RWPE1 (cell line): ENCODE measurements at regions not wholly inside any gene's neighbourhood (a gene's known extent, or its start where the extent isn't known, plus 50 kb on each side); places are given as distances from the start of the nearest gene placed in this dataset.

Experiments used
- CTCF ChIA-PET: fragments of 350-600 bp; sonication (Branson Sonifier 250); formaldehyde crosslinking; extraction: SDS; loops from one replicate; lab custom pipeline; 2021; lab: Yijun Ruan, JAX
- POLR2A ChIA-PET: fragments of 400-600 bp; formaldehyde crosslinking; extraction: SDS; loops from one replicate; lab custom pipeline; 2020; ENCODE audit warnings: antibody characterized with exemption; ENCODE audit not compliant: low non-redundant PET; lab: Yijun Ruan, JAX
- DNase-seq: peaks from one replicate; pipeline ENCODE4 v3.0.0; 2012; ENCODE audit warnings: low spot score
- H3K27ac ChIP-seq: fragments of 450-650 bp; 2 replicates; pipeline ENCODE4 v1.5.1; 2017
- CTCF ChIP-seq: fragments of 450-650 bp; conservative IDR thresholded peaks from 2 replicates; pipeline ENCODE4 v1.5.1; 2017; ENCODE audit warnings: low read depth, mild to moderate bottlenecking

GRCh38 chr5:103774721-103775120 lies 212.1 kb upstream of the NUDT12 start:
- ChIA-PET POLR2A (no interaction called here), CTCF (no interaction called here)
- no peak for DNase-seq
- no peak for TF ChIP-seq CTCF
- no peak overlapping the region for H3K27ac ChIP-seq

GRCh38 chr5:103772248-103772647 lies 209.7 kb upstream of the NUDT12 start:
- DNase-seq = no peak
- H3K27ac ChIP-seq = no peak overlapping the region
- POLR2A ChIA-PET = no interaction called here
- no peak for TF ChIP-seq CTCF
- CTCF ChIA-PET = no interaction called here

GRCh38 chr5:103764403-103764802 lies 201.8 kb upstream of the NUDT12 start:
- CTCF ChIA-PET = no interaction called here
- POLR2A ChIA-PET = no interaction called here
- no peak overlapping the region for H3K27ac ChIP-seq
- TF ChIP-seq CTCF = no peak
- no peak for DNase-seq

- TF ChIP-seq CTCF = no peak
- DNase-seq = no peak
- ChIA-PET CTCF (no interaction called here), POLR2A (no interaction called here)
- no peak overlapping the region for H3K27ac ChIP-seq
These were observed 196.4 kb upstream of the NUDT12 start for GRCh38 chr5:103758996-103759395.

DNA sequence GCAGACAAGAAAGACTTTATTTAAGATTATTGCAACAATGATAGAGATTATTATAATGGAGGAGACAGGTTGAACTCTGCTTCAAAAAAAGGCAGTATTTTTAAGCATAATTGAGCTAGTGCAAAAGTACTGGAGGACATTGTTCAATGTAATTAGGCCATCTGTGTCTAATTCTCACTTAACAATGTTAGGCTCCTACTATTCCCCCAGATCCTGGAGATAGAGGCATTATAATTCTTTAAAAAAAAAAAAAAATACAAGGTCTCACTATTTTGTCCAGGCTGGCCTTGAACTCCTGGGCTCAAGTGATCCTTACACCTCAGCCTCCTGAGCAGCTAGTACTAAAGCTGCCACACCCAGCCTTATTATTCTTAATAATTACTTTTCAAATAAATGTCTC lies 193.4 kb upstream of the NUDT12 start:
- no peak overlapping the region for H3K27ac ChIP-seq
- no peak for DNase-seq
- no peak for TF ChIP-seq CTCF
- ChIA-PET POLR2A (no interaction called here), CTCF (no interaction called here)

DNA sequence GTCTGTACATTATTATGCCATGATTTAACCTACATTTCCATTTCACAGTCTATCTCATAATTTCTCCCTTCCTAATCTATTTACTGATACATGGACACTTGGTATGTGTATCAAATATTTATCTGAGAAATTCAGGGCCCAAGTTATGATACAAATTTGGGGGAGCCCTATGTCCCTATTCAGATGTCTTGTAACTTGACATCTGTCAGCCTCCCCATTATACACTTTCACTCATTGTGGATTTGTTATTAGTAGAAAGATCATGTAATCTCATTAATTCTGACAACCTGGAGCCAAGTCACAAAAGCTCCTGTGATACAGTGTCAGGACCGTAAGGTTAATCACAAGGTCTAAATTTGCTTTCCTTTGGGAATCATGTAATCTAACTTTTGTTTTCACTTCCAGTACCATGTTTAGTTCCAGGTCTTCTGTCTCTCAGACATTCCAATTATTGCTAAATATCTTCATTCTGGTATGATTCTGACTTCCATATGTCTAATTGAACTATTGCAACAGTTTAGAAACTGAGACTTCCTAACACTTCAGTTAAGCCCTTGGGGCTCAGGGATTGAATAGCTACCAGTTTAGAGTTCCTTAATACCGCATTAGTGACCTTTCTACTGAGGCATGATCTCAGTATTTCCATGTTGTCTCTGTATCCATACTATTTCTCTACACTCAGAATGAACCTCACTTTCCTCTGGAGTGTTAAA lies 182.9 kb upstream of the NUDT12 start:
- no peak for TF ChIP-seq CTCF
- POLR2A ChIA-PET = no interaction called here
- H3K27ac ChIP-seq = no peak overlapping the region
- DNase-seq = no peak
- CTCF ChIA-PET = no interaction called here
